Large intestine (tissue), 3 donors: ENCODE measurements at regions not wholly inside any gene's neighbourhood (a gene's known extent, or its start where the extent isn't known, plus 50 kb on each side); places are given as distances from the start of the nearest gene placed in this dataset.

Experiments used
- DNase-seq, 2 donors: peaks; one replicate each; pipeline versions ENCODE4 v3.0.0 to v3.0.0-alpha.2; 2013
- H3K27ac ChIP-seq: one replicate; pipeline ENCODE4 v1.5.1; 2013; ENCODE audit warnings: low read length
- H3K27me3 ChIP-seq: 2 replicates; pipeline ENCODE4 v1.6.1; 2013; ENCODE audit warnings: low read length; ENCODE audit not compliant: control insufficient read depth, insufficient read depth
- H3K36me3 ChIP-seq: 2 replicates; pipeline ENCODE4 v1.6.1; 2013; ENCODE audit warnings: low read length; ENCODE audit not compliant: control insufficient read depth, insufficient read depth
- H3K4me1 ChIP-seq: one replicate; pipeline ENCODE4 v1.6.1; 2013; ENCODE audit warnings: low read length; ENCODE audit not compliant: control insufficient read depth, insufficient read depth
- H3K4me3 ChIP-seq: one replicate; pipeline ENCODE4 v1.5.1; 2013; ENCODE audit warnings: low read length
- H3K9me3 ChIP-seq: one replicate; pipeline ENCODE4 v1.6.1; 2013; ENCODE audit warnings: mild to moderate bottlenecking, low read depth, low read length, moderate library complexity; ENCODE audit not compliant: control insufficient read depth
- WGBS: methylation state at CpG from one replicate; pipeline ENCODE4 v1.1.5; 2013; ENCODE audit warnings: low lambda C conversion rate; ENCODE audit not compliant: insufficient coverage; 5-methylcytosine and 5-hydroxymethylcytosine counted together

DNA sequence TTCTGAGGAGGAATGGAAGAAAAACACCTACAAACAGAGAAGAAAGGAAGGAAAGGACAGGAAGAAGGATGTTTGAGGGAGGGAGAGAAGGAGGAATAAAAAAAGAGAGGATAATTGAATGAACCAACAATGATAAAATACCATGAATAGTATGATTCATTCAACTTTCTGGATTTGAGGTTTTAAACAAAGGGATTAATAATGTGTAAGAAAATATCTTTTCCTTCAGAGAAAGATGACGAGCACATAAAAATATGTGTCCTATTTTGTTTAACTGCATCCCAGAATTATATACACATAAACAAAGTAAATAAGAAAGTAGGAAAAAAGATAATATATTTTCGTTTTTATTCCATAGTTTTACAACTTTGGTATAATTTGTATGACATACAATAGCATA, 1380.4 kb downstream of the STIM2 start:
- Histone ChIP-seq H3K27me3 (no peaks in the 10 kb centered on the region), H3K4me3 (no peak overlapping the region), H3K27ac (no peak overlapping the region), H3K4me1 (no peaks in the 10 kb centered on the region), H3K9me3 (no peaks in the 10 kb centered on the region), H3K36me3 (no peaks in the 10 kb centered on the region)
- no peak for DNase-seq
- WGBS = 66% methylated on average over 2 of the region's 2 CpGs

GRCh38 chr4:28247805-28248204, 1387.2 kb downstream of the STIM2 start:
- H3K36me3 ChIP-seq = no peaks in the 10 kb centered on the region
- no peak overlapping the region for H3K27ac ChIP-seq
- H3K4me3 ChIP-seq = no peak overlapping the region
- no CpG with 5 or more reads among the region's 2 CpGs for WGBS
- no peak for DNase-seq
- no peaks in the 10 kb centered on the region for H3K4me1 ChIP-seq
- no peaks in the 10 kb centered on the region for H3K27me3 ChIP-seq
- H3K9me3 ChIP-seq = no peaks in the 10 kb centered on the region

GRCh38 chr4:28248269-28248668, 1387.6 kb downstream of the STIM2 start:
- no peak for DNase-seq

GRCh38 chr4:28250646-28251045, 1390.0 kb downstream of the STIM2 start:
- WGBS = 80% methylated on average over 1 of the region's 2 CpGs
- H3K36me3 ChIP-seq = no peaks in the 10 kb centered on the region
- no peaks in the 10 kb centered on the region for H3K27me3 ChIP-seq
- no peak overlapping the region for H3K4me3 ChIP-seq
- H3K4me1 ChIP-seq = no peaks in the 10 kb centered on the region
- DNase-seq = no peak
- H3K27ac ChIP-seq = no peak overlapping the region
- no peaks in the 10 kb centered on the region for H3K9me3 ChIP-seq

More at GRCh38 chr4:28248269-28248668, 1387.6 kb downstream of the STIM2 start:
- Histone ChIP-seq H3K9me3 (no peaks in the 10 kb centered on the region), H3K4me1 (no peaks in the 10 kb centered on the region), H3K27me3 (no peaks in the 10 kb centered on the region), H3K36me3 (no peaks in the 10 kb centered on the region), H3K4me3 (no peak overlapping the region), H3K27ac (no peak overlapping the region)
- WGBS = no CpG with 5 or more reads among the region's 4 CpGs

DNA sequence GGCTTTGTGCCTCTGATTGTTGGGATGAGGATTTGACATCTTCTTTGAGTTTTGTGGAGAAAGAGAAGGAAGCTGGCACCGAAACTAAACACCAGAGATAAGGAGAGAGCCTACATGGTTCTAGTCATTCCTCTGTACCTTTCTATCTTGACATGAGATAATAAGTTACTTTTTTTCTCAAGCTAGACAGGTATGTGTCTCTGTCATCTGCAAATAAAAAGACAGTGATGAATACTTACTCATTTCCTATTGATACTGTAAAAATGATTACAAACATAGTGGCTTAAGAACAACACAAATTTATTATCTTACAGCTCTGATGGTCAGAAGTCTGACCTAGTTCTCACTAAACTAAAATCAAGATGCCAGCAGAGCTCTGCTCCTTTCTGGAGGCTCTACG, 1391.2 kb downstream of the STIM2 start:
- Histone ChIP-seq H3K4me3 (no peak overlapping the region), H3K9me3 (no peaks in the 10 kb centered on the region), H3K27ac (no peak overlapping the region), H3K4me1 (no peaks in the 10 kb centered on the region), H3K36me3 (no peaks in the 10 kb centered on the region), H3K27me3 (no peaks in the 10 kb centered on the region)
- DNase-seq = no peak
- no CpG with 5 or more reads among the region's 2 CpGs for WGBS

DNA sequence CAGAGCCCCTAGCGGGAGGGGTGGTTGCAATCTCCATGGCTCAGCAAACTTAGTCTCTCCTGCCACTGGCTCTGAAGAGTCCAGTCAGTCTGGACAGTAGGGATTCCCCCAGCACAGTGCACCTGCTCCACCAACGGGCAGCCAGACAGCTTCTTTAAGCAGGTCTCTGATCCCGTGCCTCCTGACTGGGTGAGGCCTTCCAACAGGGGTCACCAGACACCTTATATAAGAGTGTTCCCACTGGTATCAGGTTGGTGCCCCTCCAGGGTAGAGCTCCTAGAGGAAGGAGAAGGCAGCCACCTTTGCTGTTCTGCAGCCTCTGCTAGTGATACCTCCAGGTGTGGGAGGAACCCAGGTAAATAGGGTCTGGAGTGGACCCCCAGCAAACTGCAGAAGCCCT, 1393.4 kb downstream of the STIM2 start:
- H3K9me3 ChIP-seq = no peaks in the 10 kb centered on the region
- H3K27ac ChIP-seq = no peak overlapping the region
- no peaks in the 10 kb centered on the region for H3K4me1 ChIP-seq
- no CpG with 5 or more reads among the region's 3 CpGs for WGBS
- H3K36me3 ChIP-seq = no peaks in the 10 kb centered on the region
- H3K4me3 ChIP-seq = no peak overlapping the region
- no peaks in the 10 kb centered on the region for H3K27me3 ChIP-seq
- DNase-seq = no peak

- no CpG with 5 or more reads among the region's 1 CpG for WGBS
- Histone ChIP-seq H3K4me1 (no peaks in the 10 kb centered on the region), H3K4me3 (no peak overlapping the region), H3K27me3 (no peaks in the 10 kb centered on the region), H3K36me3 (no peaks in the 10 kb centered on the region), H3K27ac (no peak overlapping the region), H3K9me3 (no peaks in the 10 kb centered on the region)
- DNase-seq = no peak
These were observed 1395.7 kb downstream of the STIM2 start for GRCh38 chr4:28256295-28256694.

GRCh38 chr4:28259951-28260350, 1399.3 kb downstream of the STIM2 start:
- no peaks in the 10 kb centered on the region for H3K36me3 ChIP-seq
- no peak for DNase-seq
- WGBS = 80% methylated on average over 1 of the region's 1 CpG

GRCh38 chr4:28267166-28267565, 1406.5 kb downstream of the STIM2 start:
- DNase-seq = no peak
- Histone ChIP-seq H3K27me3 (no peaks in the 10 kb centered on the region), H3K4me1 (no peaks in the 10 kb centered on the region), H3K36me3 (no peaks in the 10 kb centered on the region), H3K4me3 (no peak overlapping the region), H3K9me3 (no peaks in the 10 kb centered on the region), H3K27ac (no peak overlapping the region)
- WGBS = 80% methylated on average over 1 of the region's 1 CpG

More at GRCh38 chr4:28259951-28260350, 1399.3 kb downstream of the STIM2 start:
- Histone ChIP-seq H3K9me3 (no peaks in the 10 kb centered on the region), H3K4me1 (no peaks in the 10 kb centered on the region), H3K27ac (no peak overlapping the region), H3K27me3 (no peaks in the 10 kb centered on the region), H3K4me3 (no peak overlapping the region)

- Histone ChIP-seq H3K36me3 (no peaks in the 10 kb centered on the region), H3K9me3 (no peaks in the 10 kb centered on the region), H3K27ac (no peak overlapping the region), H3K27me3 (no peaks in the 10 kb centered on the region), H3K4me1 (no peaks in the 10 kb centered on the region), H3K4me3 (no peak overlapping the region)
- WGBS = 58% methylated on average over 2 of the region's 2 CpGs
- no peak for DNase-seq
These were observed 1408.8 kb downstream of the STIM2 start for GRCh38 chr4:28269426-28269825.

DNA sequence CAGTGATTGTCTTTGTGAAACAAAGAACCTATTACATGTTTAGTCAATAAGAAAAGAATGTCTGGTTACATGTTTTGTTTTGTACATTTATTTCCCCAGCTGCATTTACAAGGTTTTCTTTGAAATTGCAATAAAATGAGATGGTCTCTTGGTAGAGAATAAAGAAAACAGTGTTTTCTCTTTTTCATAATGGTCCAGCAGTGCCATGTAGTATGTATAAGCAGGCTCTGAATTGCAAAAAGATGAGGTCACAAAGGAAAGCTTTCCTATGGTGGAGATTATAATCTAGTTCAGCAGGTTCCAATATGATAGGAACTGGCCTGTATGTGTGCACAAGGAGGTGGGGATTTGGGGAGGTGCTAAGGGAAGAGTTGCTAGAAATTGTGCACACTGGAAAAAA, 1417.3 kb downstream of the STIM2 start:
- Histone ChIP-seq H3K27me3 (no peaks in the 10 kb centered on the region), H3K4me3 (no peak overlapping the region), H3K9me3 (no peaks in the 10 kb centered on the region), H3K36me3 (no peaks in the 10 kb centered on the region), H3K27ac (no peak overlapping the region), H3K4me1 (no peaks in the 10 kb centered on the region)
- DNase-seq = no peak
